PFSK-1 (cell line): ENCODE measurements at regions not wholly inside any gene's neighbourhood (a gene's known extent, or its start where the extent isn't known, plus 50 kb on each side); places are given as distances from the start of the nearest gene placed in this dataset.

ENCODE experiments used
- POLR2AphosphoS5 ChIP-seq: IDR thresholded peaks from 2 replicates; pipeline ENCODE4 v1.6.1; 2012; ENCODE audit warnings: low read depth, mild to moderate bottlenecking, control low read depth, low read length, moderate library complexity
- TF ChIP-seq, protein P1 (sequence below), 2 experiments: IDR thresholded peaks; 2 replicates each; pipeline versions ENCODE4 v1.6.1 to v1.8.0; 2011 to 2012; ENCODE audit warnings: low read depth in 2 of 2, low read length in 2 of 2, control low read depth in 1 of 2, inconsistent platforms in 1 of 2, mild to moderate bottlenecking in 1 of 2, moderate library complexity in 1 of 2; ENCODE audit not compliant: insufficient read depth in 1 of 2

GRCh38 chr6:133623621-133624020 lies 265.3 kb upstream of the TCF21 start:
- no peak for TF ChIP-seq POLR2AphosphoS5
- TF ChIP-seq, protein P1, sequence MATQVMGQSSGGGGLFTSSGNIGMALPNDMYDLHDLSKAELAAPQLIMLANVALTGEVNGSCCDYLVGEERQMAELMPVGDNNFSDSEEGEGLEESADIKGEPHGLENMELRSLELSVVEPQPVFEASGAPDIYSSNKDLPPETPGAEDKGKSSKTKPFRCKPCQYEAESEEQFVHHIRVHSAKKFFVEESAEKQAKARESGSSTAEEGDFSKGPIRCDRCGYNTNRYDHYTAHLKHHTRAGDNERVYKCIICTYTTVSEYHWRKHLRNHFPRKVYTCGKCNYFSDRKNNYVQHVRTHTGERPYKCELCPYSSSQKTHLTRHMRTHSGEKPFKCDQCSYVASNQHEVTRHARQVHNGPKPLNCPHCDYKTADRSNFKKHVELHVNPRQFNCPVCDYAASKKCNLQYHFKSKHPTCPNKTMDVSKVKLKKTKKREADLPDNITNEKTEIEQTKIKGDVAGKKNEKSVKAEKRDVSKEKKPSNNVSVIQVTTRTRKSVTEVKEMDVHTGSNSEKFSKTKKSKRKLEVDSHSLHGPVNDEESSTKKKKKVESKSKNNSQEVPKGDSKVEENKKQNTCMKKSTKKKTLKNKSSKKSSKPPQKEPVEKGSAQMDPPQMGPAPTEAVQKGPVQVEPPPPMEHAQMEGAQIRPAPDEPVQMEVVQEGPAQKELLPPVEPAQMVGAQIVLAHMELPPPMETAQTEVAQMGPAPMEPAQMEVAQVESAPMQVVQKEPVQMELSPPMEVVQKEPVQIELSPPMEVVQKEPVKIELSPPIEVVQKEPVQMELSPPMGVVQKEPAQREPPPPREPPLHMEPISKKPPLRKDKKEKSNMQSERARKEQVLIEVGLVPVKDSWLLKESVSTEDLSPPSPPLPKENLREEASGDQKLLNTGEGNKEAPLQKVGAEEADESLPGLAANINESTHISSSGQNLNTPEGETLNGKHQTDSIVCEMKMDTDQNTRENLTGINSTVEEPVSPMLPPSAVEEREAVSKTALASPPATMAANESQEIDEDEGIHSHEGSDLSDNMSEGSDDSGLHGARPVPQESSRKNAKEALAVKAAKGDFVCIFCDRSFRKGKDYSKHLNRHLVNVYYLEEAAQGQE (IDR thresholded peaks at IDR 0.05; ENCODE audit: insufficient read depth in 1 of 2, low read depth in 2 of 2, low read length in 2 of 2): no peak
